Stomach (tissue), 8 donors: ENCODE measurements at regions not wholly inside any gene's neighbourhood (a gene's known extent, or its start where the extent isn't known, plus 50 kb on each side); places are given as distances from the start of the nearest gene placed in this dataset.
A peak's percentile ranks its signal among the peaks of the same experiment; 100 is the strongest.

Experiments used
- DNase-seq, 2 donors: peaks; one replicate each; pipeline versions ENCODE4 v3.0.0 to v3.0.0-alpha.2; 2013 to 2019
- H3K27ac ChIP-seq, 5 donors: fragments of 200-600 bp in 4 of 5; sonication (generic) in 4 of 5; one replicate each; pipeline ENCODE4 v1.5.1; 2013 to 2019; ENCODE audit warnings: mild to moderate bottlenecking in 1 of 5, moderate library complexity in 1 of 5
- H3K27me3 ChIP-seq, 3 donors: fragments of 200-600 bp; sonication (generic); one replicate each; pipeline ENCODE4 v1.5.1; 2017 to 2019; ENCODE audit warnings: mixed run types in 1 of 3
- H3K36me3 ChIP-seq, 4 donors: fragments of 200-600 bp; sonication (generic); 1 replicate in 3 of 4; 2 replicates in 1 of 4; pipeline ENCODE4 v1.5.1; 2016 to 2019
- H3K4me1 ChIP-seq, 4 donors: fragments of 200-600 bp; sonication (generic); one replicate each; pipeline ENCODE4 v1.5.1; 2016 to 2019
- H3K4me3 ChIP-seq, 4 donors: fragments of 200-600 bp; sonication (generic) in 3 of 4; one replicate each; pipeline ENCODE4 v1.5.1; 2016 to 2019; ENCODE audit warnings: mild to moderate bottlenecking in 1 of 4
- H3K9me3 ChIP-seq, 4 donors: fragments of 200-600 bp; sonication (generic); one replicate each; pipeline ENCODE4 v1.5.1; 2016 to 2019
- EP300 ChIP-seq: sonication (generic); formaldehyde crosslinking; IDR thresholded peaks from one replicate; pipeline ENCODE4 v1.6.1; 2017; ENCODE audit warnings: antibody characterized with exemption
- POLR2A ChIP-seq, 4 donors: fragments of 450-650 bp; IDR thresholded peaks; one replicate each; pipeline ENCODE4 v1.6.1; 2016; ENCODE audit warnings: antibody characterized with exemption in 4 of 4, control low read depth in 2 of 4, mild to moderate bottlenecking in 1 of 4, moderate library complexity in 1 of 4
- POLR2AphosphoS5 ChIP-seq, 3 donors: sonication (generic); formaldehyde crosslinking; IDR thresholded peaks; one replicate each; pipeline ENCODE4 v1.6.1; 2016; ENCODE audit warnings: antibody characterized with exemption in 3 of 3
- WGBS, 5 donors: extraction: QIAGEN DNeasy Blood & Tissue Kit in 3 of 5; methylation state at CpG; one replicate each; pipeline versions ENCODE4 v1.1.5 to v1.1.7; 2013 to 2018; 5-methylcytosine and 5-hydroxymethylcytosine counted together
- intact Hi-C: fragments of 100-400 bp; cut with DNase I; formaldehyde crosslinking; loops from one replicate; pipeline ENCODE4 v1.15.1; 2023; ENCODE audit warnings: low total_unique reads
- TF ChIP-seq, protein P1 (sequence below), 7 experiments: fragments of 450-650 bp in 4 of 7; fragments of 200-600 bp in 3 of 7; sonication (generic) in 3 of 7; IDR thresholded peaks; one replicate each; pipeline ENCODE4 v1.5.1; 2016 to 2019; ENCODE audit warnings: antibody characterized with exemption in 7 of 7, control low read depth in 2 of 7, mild to moderate bottlenecking in 1 of 7
- donor health status: healthy with polysubstance abuse.
- donor health status: Bipolar disorder and iron deficiency.
- donor health status: healthy.

DNA sequence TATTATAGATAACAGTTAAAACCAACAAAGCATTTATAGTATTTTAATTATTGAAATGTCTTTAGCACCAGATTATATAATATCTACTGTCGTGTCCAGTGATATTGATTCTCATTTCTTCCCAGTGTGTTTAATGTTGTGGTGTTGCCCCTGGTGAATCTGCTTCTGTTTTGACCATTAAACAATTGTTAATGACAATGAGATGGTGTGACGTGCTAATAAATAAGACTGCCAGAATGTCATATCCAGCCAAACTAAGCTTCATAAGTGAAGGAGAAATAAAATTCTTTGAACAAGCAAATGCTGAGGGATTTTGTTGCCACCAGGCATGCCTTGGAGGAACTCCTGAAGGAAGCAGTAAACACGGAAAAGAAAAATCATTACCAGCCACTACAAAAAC, 480.0 kb upstream of the ROBO1 start:
- Histone ChIP-seq H3K27me3 (no peaks in the 10 kb centered on the region), H3K9me3 (peaks cover 0 to 40% (median 3%) of the 10 kb centered on the region in 4 donors), H3K4me3 (no peak overlapping the region), H3K4me1 (no peaks in the 10 kb centered on the region), H3K27ac (no peak overlapping the region), H3K36me3 (no peaks in the 10 kb centered on the region)
- no peak for DNase-seq
- TF ChIP-seq POLR2A (IDR thresholded peaks at IDR 0.05) (no peak), EP300 (no peak), POLR2AphosphoS5 (IDR thresholded peaks at IDR 0.05) (no peak)
- TF ChIP-seq, protein P1, sequence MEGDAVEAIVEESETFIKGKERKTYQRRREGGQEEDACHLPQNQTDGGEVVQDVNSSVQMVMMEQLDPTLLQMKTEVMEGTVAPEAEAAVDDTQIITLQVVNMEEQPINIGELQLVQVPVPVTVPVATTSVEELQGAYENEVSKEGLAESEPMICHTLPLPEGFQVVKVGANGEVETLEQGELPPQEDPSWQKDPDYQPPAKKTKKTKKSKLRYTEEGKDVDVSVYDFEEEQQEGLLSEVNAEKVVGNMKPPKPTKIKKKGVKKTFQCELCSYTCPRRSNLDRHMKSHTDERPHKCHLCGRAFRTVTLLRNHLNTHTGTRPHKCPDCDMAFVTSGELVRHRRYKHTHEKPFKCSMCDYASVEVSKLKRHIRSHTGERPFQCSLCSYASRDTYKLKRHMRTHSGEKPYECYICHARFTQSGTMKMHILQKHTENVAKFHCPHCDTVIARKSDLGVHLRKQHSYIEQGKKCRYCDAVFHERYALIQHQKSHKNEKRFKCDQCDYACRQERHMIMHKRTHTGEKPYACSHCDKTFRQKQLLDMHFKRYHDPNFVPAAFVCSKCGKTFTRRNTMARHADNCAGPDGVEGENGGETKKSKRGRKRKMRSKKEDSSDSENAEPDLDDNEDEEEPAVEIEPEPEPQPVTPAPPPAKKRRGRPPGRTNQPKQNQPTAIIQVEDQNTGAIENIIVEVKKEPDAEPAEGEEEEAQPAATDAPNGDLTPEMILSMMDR (IDR thresholded peaks at IDR 0.05) = no peak
- intact Hi-C loops = no loop called here
- WGBS, 5 donors = 80 to 90% (median 83%) methylated on average over 3 of the region's 3 CpGs

DNA sequence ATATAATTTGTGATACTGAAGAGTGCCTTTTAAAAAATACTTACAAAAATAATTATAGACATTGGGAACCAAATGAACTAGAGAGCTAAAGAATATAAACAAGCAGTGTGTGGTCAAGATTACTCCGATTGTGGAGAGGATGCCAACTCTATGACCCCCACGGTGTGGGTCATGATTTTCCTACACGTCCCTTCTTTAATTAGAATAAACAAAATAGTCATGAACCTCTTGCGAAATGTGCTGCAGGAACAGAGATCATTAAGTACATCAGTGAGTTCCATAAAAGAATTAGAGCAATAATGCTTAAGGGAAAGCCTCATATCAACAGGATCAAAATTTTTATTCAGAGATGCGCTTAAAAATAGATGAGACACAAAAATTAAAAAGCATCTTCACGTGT, 476.6 kb upstream of the ROBO1 start:
- WGBS, 5 donors = 33 to 50% (median 42%) methylated on average over 6 of the region's 6 CpGs
- peak in 1 of 2 donors; percentile 6 for DNase-seq

DNA sequence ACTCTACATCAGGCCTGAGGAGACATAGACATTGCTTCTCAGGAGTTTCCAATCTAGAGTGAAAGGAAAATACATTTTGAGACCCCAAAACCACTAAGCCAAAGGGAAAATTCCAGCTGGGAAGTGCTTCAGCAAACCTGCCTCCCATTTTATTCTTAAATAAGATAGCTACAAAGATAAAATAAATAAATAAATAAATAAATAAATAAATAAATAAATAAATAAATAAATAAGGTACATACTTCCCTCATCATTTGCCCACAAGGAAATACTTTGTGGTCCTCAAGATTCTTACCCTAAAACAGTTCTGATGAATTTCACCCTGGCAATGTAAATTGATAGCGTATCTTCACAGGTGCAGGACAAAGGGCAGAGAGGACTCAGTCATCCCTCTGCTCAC, 474.0 kb upstream of the ROBO1 start:
- H3K27ac ChIP-seq = no peak overlapping the region
- peaks cover 0 to 6% (median 0%) of the 10 kb centered on the region in 4 donors for H3K9me3 ChIP-seq
- 89 to 94% (median 93%) methylated on average over 1 of the region's 1 CpG for WGBS, 5 donors
- H3K4me3 ChIP-seq = no peak overlapping the region
- TF ChIP-seq, protein P1 (IDR thresholded peaks at IDR 0.05) = no peak
- TF ChIP-seq POLR2A (IDR thresholded peaks at IDR 0.05) (no peak), POLR2AphosphoS5 (IDR thresholded peaks at IDR 0.05) (no peak), EP300 (no peak)
- no peaks in the 10 kb centered on the region for H3K27me3 ChIP-seq
- no peaks in the 10 kb centered on the region for H3K36me3 ChIP-seq
- DNase-seq = no peak
- H3K4me1 ChIP-seq = no peaks in the 10 kb centered on the region
- intact Hi-C loops = no loop called here

More for the DNA sequence above, 476.6 kb upstream of the ROBO1 start:
- Histone ChIP-seq H3K9me3 (peaks cover 0 to 17% (median 0%) of the 10 kb centered on the region in 4 donors), H3K27me3 (no peaks in the 10 kb centered on the region), H3K36me3 (no peaks in the 10 kb centered on the region), H3K27ac (no peak overlapping the region), H3K4me1 (no peaks in the 10 kb centered on the region), H3K4me3 (no peak overlapping the region)
- TF ChIP-seq EP300 (no peak), POLR2AphosphoS5 (IDR thresholded peaks at IDR 0.05) (no peak), POLR2A (IDR thresholded peaks at IDR 0.05) (no peak)
- TF ChIP-seq, protein P1 (IDR thresholded peaks at IDR 0.05) = no peak
- intact Hi-C loops = no loop called here

DNA sequence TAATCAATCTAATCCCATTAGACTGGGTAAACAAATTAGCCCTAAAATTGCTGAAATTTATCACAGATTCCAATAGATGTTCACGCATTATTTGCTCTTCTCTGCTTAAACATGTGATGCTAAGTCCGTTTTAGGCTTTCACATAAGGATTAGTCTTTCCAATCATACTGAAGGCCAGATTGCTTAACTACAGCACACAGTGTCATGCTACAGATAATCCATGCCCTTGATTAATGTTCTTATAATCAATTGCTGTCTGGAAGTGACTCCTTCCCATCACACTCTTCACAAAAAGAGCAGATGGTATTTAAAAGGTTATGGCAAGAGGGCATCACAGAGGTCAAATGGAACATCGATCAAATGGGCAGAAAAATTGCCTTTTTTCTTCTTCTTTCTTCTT, 471.5 kb upstream of the ROBO1 start:
- H3K27me3 ChIP-seq = no peaks in the 10 kb centered on the region
- no peaks in the 10 kb centered on the region for H3K9me3 ChIP-seq
- intact Hi-C loops = no loop called here
- no peak for TF ChIP-seq POLR2AphosphoS5 (IDR thresholded peaks at IDR 0.05)
- TF ChIP-seq, protein P1 (IDR thresholded peaks at IDR 0.05) = no peak
- TF ChIP-seq EP300 = no peak
- no peak for TF ChIP-seq POLR2A (IDR thresholded peaks at IDR 0.05)
- H3K4me3 ChIP-seq = no peak overlapping the region
- no peak overlapping the region for H3K27ac ChIP-seq
- WGBS, 5 donors = 44 to 60% (median 51%) methylated on average over 3 of the region's 3 CpGs
- no peaks in the 10 kb centered on the region for H3K36me3 ChIP-seq
- no peak for DNase-seq
- H3K4me1 ChIP-seq = no peaks in the 10 kb centered on the region
